GM23248 (cell line): ENCODE measurements at regions not wholly inside any gene's neighbourhood (a gene's known extent, or its start where the extent isn't known, plus 50 kb on each side); places are given as distances from the start of the nearest gene placed in this dataset.

Source experiments
- DNase-seq: peaks from one replicate; pipeline ENCODE4 v3.0.0-alpha.2; 2015
- H2AFZ ChIP-seq: fragments of 200-600 bp; sonication (generic); 2 replicates; pipeline ENCODE4 v1.6.1; 2016; ENCODE audit warnings: antibody characterized with exemption
- H3F3A ChIP-seq: fragments of 200-600 bp; sonication (generic); 2 replicates; pipeline ENCODE4 v1.6.1; 2016; ENCODE audit warnings: mild to moderate bottlenecking, antibody characterized with exemption, mixed run types; ENCODE audit not compliant: insufficient read depth
- H3K27ac ChIP-seq: fragments of 200-600 bp; sonication (generic); 2 replicates; pipeline ENCODE4 v1.5.1; 2016; ENCODE audit warnings: mild to moderate bottlenecking
- H3K27me3 ChIP-seq: fragments of 200-600 bp; sonication (generic); replicated peaks from 2 replicates; pipeline ENCODE4 v1.6.1; 2016; ENCODE audit warnings: mild to moderate bottlenecking; ENCODE audit not compliant: insufficient read depth
- H3K36me3 ChIP-seq: fragments of 200-600 bp; sonication (generic); 2 replicates; pipeline ENCODE4 v1.6.1; 2016; ENCODE audit warnings: low read depth, mild to moderate bottlenecking
- H3K4me1 ChIP-seq: fragments of 200-600 bp; sonication (generic); 2 replicates; pipeline ENCODE4 v1.6.1; 2016; ENCODE audit warnings: mild to moderate bottlenecking; ENCODE audit not compliant: insufficient read depth
- H3K4me2 ChIP-seq: fragments of 200-600 bp; sonication (generic); one replicate; pipeline ENCODE4 v1.6.1; 2016; ENCODE audit warnings: mild to moderate bottlenecking; ENCODE audit not compliant: unreplicated experiment
- H3K4me3 ChIP-seq: fragments of 200-600 bp; sonication (generic); 2 replicates; pipeline ENCODE4 v1.5.1; 2016; ENCODE audit warnings: mild to moderate bottlenecking
- H3K79me2 ChIP-seq: fragments of 200-600 bp; sonication (generic); 2 replicates; pipeline ENCODE4 v1.6.1; 2016; ENCODE audit warnings: mild to moderate bottlenecking; ENCODE audit not compliant: insufficient read depth
- H3K9ac ChIP-seq: fragments of 200-600 bp; sonication (generic); 2 replicates; pipeline ENCODE4 v1.6.1; 2016; ENCODE audit warnings: mild to moderate bottlenecking
- H3K9me2 ChIP-seq: fragments of 200-600 bp; sonication (generic); 2 replicates; pipeline ENCODE4 v1.6.1; 2016; ENCODE audit warnings: mixed run types, mild to moderate bottlenecking, moderate library complexity; ENCODE audit not compliant: insufficient read depth
- H3K9me3 ChIP-seq: fragments of 200-600 bp; sonication (generic); one replicate; pipeline ENCODE4 v1.6.1; 2017; ENCODE audit warnings: low read depth
- H4K20me1 ChIP-seq: fragments of 200-600 bp; sonication (generic); 2 replicates; pipeline ENCODE4 v1.6.0; 2016; ENCODE audit not compliant: insufficient read depth
- EZH2 ChIP-seq: fragments of 200-600 bp; sonication (generic); IDR thresholded peaks from 2 replicates; pipeline ENCODE4 v1.6.1; 2018; ENCODE audit warnings: antibody characterized with exemption, mild to moderate bottlenecking; ENCODE audit not compliant: insufficient read depth, poor library complexity, severe bottlenecking
- EZH2phosphoT487 ChIP-seq: fragments of 200-600 bp; sonication (generic); IDR thresholded peaks from 2 replicates; pipeline ENCODE4 v1.6.1; 2018; ENCODE audit warnings: antibody characterized with exemption, moderate library complexity, mild to moderate bottlenecking, low read depth; ENCODE audit not compliant: insufficient read depth
- whole genome bisulfite sequencing, 2 experiments: methylation state at CpG; one replicate each; pipeline ENCODE4 v1.1.6; 2015 to 2017; ENCODE audit warnings: low lambda C conversion rate in 2 of 2, low coverage in 1 of 2; ENCODE audit errors: missing lambda C conversion rate in 2 of 2; 5-methylcytosine and 5-hydroxymethylcytosine counted together
- in situ Hi-C: fragments of 300-500 bp; cut with MboI; formaldehyde crosslinking; loops from 2 replicates; pipeline ENCODE4 v1.15.0; 2020

GRCh38 chr1:5522531-5523145 lies 469.6 kb downstream of the NPHP4 start:
- Histone ChIP-seq H3K4me2 (no peak overlapping the region), H3K9me2 (no peaks in the 10 kb centered on the region), H3K27ac (no peak overlapping the region), H3K27me3 (no peaks in the 10 kb centered on the region), H3K4me1 (no peaks in the 10 kb centered on the region), H3K79me2 (no peaks in the 10 kb centered on the region), H3K36me3 (no peaks in the 10 kb centered on the region), H3K4me3 (no peak overlapping the region), H2AFZ (no peak overlapping the region), H3F3A (no peaks in the 10 kb centered on the region), H3K9ac (no peak overlapping the region), H4K20me1 (no peaks in the 10 kb centered on the region), H3K9me3 (no peaks in the 10 kb centered on the region)
- WGBS, 2 experiments, result 12 to 14% methylated on average over 14 of the region's 14 CpGs
- DNase-seq, result no peak
- no peak for TF ChIP-seq EZH2phosphoT487
- no peak for TF ChIP-seq EZH2
- in situ Hi-C loops, result loop anchor here (25.0 kb wide), 1 partner anchor 390 kb away; no protein-coding TSS in a partner anchor

- Histone ChIP-seq H3F3A (no peaks in the 10 kb centered on the region), H3K9me3 (no peaks in the 10 kb centered on the region), H3K4me3 (no peak overlapping the region), H3K27ac (no peak overlapping the region), H4K20me1 (no peaks in the 10 kb centered on the region), H3K79me2 (no peaks in the 10 kb centered on the region), H3K4me2 (no peak overlapping the region), H3K4me1 (no peaks in the 10 kb centered on the region), H3K27me3 (no peaks in the 10 kb centered on the region), H3K9ac (no peak overlapping the region), H3K9me2 (no peaks in the 10 kb centered on the region), H2AFZ (no peak overlapping the region), H3K36me3 (no peaks in the 10 kb centered on the region)
- TF ChIP-seq EZH2phosphoT487 (no peak), EZH2 (no peak)
- in situ Hi-C loops, result loop anchor here (10.0 to 25.0 kb wide), 2 partner anchors 393 to 455 kb away; no protein-coding TSS in a partner anchor
- 27 to 30% methylated on average over 10 of the region's 10 CpGs for WGBS, 2 experiments
- DNase-seq, result no peak
Measured at GRCh38 chr1:5519366-5520135, 472.7 kb downstream of the NPHP4 start.

GRCh38 chr1:5516756-5517155 lies 475.5 kb downstream of the NPHP4 start:
- Histone ChIP-seq H3K9ac (no peak overlapping the region), H3K27ac (no peak overlapping the region), H3K9me3 (no peaks in the 10 kb centered on the region), H3K27me3 (no peaks in the 10 kb centered on the region), H3K9me2 (no peaks in the 10 kb centered on the region), H3K36me3 (no peaks in the 10 kb centered on the region), H4K20me1 (no peaks in the 10 kb centered on the region), H2AFZ (no peak overlapping the region), H3F3A (no peaks in the 10 kb centered on the region), H3K4me3 (no peak overlapping the region), H3K79me2 (no peaks in the 10 kb centered on the region), H3K4me2 (no peak overlapping the region), H3K4me1 (no peaks in the 10 kb centered on the region)
- no peak for TF ChIP-seq EZH2phosphoT487
- no peak for TF ChIP-seq EZH2
- DNase-seq, result no peak
- WGBS, 2 experiments, result 40 to 44% methylated on average over 10 of the region's 10 CpGs
- in situ Hi-C loops, result loop anchor here (10.0 to 25.0 kb wide), 2 partner anchors 396 to 458 kb away; no protein-coding TSS in a partner anchor

- no peak overlapping the region for H3K9ac ChIP-seq
- H3F3A ChIP-seq, result no peaks in the 10 kb centered on the region
- H3K4me2 ChIP-seq, result no peak overlapping the region
- WGBS, 2 experiments, result 48 to 49% methylated on average over 6 of the region's 6 CpGs
- TF ChIP-seq EZH2 (no peak), EZH2phosphoT487 (no peak)
- in situ Hi-C loops, result loop anchor here (10.0 to 25.0 kb wide), 2 partner anchors 397 to 459 kb away; no protein-coding TSS in a partner anchor
- no peak overlapping the region for H3K27ac ChIP-seq
- H3K27me3 ChIP-seq, result no peaks in the 10 kb centered on the region
- no peaks in the 10 kb centered on the region for H3K9me3 ChIP-seq
- H3K4me3 ChIP-seq, result no peak overlapping the region
- no peaks in the 10 kb centered on the region for H3K79me2 ChIP-seq
- DNase-seq, result no peak
- no peaks in the 10 kb centered on the region for H3K4me1 ChIP-seq
- H3K36me3 ChIP-seq, result no peaks in the 10 kb centered on the region
- H3K9me2 ChIP-seq, result no peaks in the 10 kb centered on the region
- H2AFZ ChIP-seq, result no peak overlapping the region
- H4K20me1 ChIP-seq, result no peaks in the 10 kb centered on the region
Measured at GRCh38 chr1:5515501-5515900, 476.7 kb downstream of the NPHP4 start.
